ENCODE measurements at regions not wholly inside any gene's neighbourhood (a gene's known extent, or its start where the extent isn't known, plus 50 kb on each side); places are given as distances from the start of the nearest gene placed in this dataset.

- no peak for TF ChIP-seq RFX5 (IDR thresholded peaks at IDR 0.05; ENCODE audit: borderline replicate concordance, low read depth, low read length)
- TF ChIP-seq CEBPB (IDR thresholded peaks at IDR 0.05; ENCODE audit: low read depth, low read length): no peak
- TF ChIP-seq POLR2A (IDR thresholded peaks at IDR 0.05; ENCODE audit: control extremely low read depth in 1 of 2, low read depth in 2 of 2, low read length in 2 of 2): no peak
- no peak for TF ChIP-seq CHD7 (IDR thresholded peaks at IDR 0.05; ENCODE audit: insufficient replicate concordance, low read length)
- TF ChIP-seq, protein P1, sequence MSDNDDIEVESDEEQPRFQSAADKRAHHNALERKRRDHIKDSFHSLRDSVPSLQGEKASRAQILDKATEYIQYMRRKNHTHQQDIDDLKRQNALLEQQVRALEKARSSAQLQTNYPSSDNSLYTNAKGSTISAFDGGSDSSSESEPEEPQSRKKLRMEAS (IDR thresholded peaks at IDR 0.05): no peak
Observed at GRCh38 chr9:89844075-89844474, 239.3 kb downstream of the GADD45G start.

Data from H1 (cell line).